ENCODE measurements at regions not wholly inside any gene's neighbourhood (a gene's known extent, or its start where the extent isn't known, plus 50 kb on each side); places are given as distances from the start of the nearest gene placed in this dataset.

DNA sequence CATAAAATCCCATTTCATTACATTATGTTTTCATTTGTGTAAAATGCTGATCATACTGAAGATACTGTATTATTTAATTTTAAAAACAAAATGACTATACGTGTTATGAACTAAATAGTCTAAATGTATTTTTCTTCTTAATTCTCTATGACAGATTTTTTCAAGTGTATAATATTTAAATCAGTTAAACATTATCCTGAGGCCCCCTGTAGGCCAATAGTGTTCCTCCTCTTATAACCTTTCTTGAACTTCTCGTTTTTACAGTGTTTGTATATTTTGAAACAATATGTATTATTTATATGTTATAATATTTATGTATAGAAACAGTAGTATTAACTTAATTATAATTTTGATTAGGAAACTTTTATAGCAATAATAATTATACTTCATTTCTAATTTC lies 151.1 kb upstream of the CHORDC1 start:
- TF ChIP-seq, protein P1, sequence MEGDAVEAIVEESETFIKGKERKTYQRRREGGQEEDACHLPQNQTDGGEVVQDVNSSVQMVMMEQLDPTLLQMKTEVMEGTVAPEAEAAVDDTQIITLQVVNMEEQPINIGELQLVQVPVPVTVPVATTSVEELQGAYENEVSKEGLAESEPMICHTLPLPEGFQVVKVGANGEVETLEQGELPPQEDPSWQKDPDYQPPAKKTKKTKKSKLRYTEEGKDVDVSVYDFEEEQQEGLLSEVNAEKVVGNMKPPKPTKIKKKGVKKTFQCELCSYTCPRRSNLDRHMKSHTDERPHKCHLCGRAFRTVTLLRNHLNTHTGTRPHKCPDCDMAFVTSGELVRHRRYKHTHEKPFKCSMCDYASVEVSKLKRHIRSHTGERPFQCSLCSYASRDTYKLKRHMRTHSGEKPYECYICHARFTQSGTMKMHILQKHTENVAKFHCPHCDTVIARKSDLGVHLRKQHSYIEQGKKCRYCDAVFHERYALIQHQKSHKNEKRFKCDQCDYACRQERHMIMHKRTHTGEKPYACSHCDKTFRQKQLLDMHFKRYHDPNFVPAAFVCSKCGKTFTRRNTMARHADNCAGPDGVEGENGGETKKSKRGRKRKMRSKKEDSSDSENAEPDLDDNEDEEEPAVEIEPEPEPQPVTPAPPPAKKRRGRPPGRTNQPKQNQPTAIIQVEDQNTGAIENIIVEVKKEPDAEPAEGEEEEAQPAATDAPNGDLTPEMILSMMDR (IDR thresholded peaks at IDR 0.05), result no peak
- TF ChIP-seq EP300 (IDR thresholded peaks at IDR 0.05) (no peak), POLR2A (IDR thresholded peaks at IDR 0.05) (no peak), POLR2AphosphoS5 (IDR thresholded peaks at IDR 0.05) (no peak)
- no peak for ATAC-seq (ENCODE audit: low FRiP score in 2 of 2)

DNA sequence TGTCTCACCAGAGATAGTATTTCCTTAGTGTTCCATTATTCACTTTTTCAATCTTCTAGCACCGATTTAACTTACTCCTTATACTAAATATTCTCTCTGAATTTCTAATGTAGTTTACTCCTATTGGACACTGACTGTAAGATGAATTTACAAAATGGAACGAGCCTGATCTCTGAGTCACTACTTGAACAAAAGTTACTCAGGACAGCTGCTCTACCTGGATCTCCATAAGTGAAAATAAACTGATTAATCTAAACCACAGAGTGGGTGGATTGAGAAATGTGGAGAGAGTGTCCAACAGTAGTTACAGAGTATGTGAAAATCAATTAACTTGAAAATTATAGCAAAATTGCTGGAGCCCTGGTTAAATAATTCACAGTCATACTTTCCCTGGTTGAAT lies 141.7 kb upstream of the CHORDC1 start:
- no peaks in the 10 kb centered on the region for H3K9me3 ChIP-seq
- H3K27ac ChIP-seq, result no peak overlapping the region
- TF ChIP-seq, protein P1 (IDR thresholded peaks at IDR 0.05), result no peak
- no peak for TF ChIP-seq POLR2A (IDR thresholded peaks at IDR 0.05)
- no peak for DNase-seq
- H3K36me3 ChIP-seq, result no peaks in the 10 kb centered on the region
- no peaks in the 10 kb centered on the region for H3K27me3 ChIP-seq
- H3K4me1 ChIP-seq, result no peaks in the 10 kb centered on the region
- ATAC-seq (ENCODE audit: low FRiP score in 2 of 2), result no peak
- H3K4me3 ChIP-seq, result no peak overlapping the region
- WGBS, 2 donors, result 85 to 90% methylated on average over 2 of the region's 2 CpGs

More for the DNA sequence above, 151.1 kb upstream of the CHORDC1 start:
- no peak overlapping the region for H3K4me3 ChIP-seq
- H3K27me3 ChIP-seq, result no peaks in the 10 kb centered on the region
- WGBS, 2 donors, result 75 to 85% methylated on average over 2 of the region's 2 CpGs
- H3K27ac ChIP-seq, result no peak overlapping the region
- no peaks in the 10 kb centered on the region for H3K36me3 ChIP-seq
- H3K9me3 ChIP-seq, result no peaks in the 10 kb centered on the region
- DNase-seq, result no peak
- no peaks in the 10 kb centered on the region for H3K4me1 ChIP-seq

DNA sequence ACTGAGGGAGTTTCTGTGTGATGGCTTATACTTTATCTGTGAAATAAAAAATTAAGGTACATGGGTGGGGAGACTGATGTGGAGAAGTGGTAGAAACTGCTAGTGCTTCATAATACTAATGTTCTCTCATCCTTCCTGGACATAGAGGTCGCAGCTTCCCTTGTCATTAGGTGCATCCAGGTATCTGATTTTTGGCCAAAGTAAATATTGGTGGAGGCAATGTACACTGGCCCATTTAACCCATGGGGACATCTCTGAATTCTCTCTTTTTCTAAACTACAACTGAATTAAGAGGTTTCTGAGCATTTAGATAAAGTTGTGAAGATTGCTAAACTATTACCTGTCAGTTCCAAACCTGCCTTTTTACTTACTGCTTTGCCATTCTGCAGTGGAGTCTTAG lies 140.9 kb upstream of the CHORDC1 start:
- no peaks in the 10 kb centered on the region for H3K9me3 ChIP-seq
- no peaks in the 10 kb centered on the region for H3K36me3 ChIP-seq
- TF ChIP-seq EP300 (IDR thresholded peaks at IDR 0.05) (no peak), POLR2A (IDR thresholded peaks at IDR 0.05) (no peak), POLR2AphosphoS5 (IDR thresholded peaks at IDR 0.05) (no peak)
- TF ChIP-seq, protein P1 (IDR thresholded peaks at IDR 0.05), result no peak
- no peaks in the 10 kb centered on the region for H3K27me3 ChIP-seq
- ATAC-seq (ENCODE audit: low FRiP score in 2 of 2) (no peak), DNase-seq (no peak)
- H3K4me1 ChIP-seq, result no peaks in the 10 kb centered on the region
- no peak overlapping the region for H3K4me3 ChIP-seq
- H3K27ac ChIP-seq, result no peak overlapping the region
- WGBS, 2 donors, result 60 to 62% methylated on average over 1 of the region's 1 CpG

DNA sequence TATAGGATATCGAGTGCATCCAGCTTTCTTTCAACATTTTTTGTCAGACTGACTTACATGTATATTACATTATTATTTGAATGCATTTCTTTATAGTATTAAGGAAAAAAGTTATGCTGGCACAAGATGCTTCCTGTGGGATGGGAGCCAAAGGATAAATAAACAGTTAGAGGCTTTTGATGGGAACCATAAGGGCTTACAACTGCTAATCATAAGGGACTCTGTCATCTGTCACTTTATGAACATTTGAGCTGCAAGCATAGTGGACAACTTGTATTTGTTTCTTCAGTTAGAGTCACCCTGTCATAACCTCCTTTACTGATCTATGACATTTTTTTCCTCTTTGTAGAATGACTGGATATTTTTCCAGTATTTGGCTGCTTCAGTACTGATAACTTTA lies 132.4 kb upstream of the CHORDC1 start:
- H3K27me3 ChIP-seq, result no peaks in the 10 kb centered on the region
- no peak overlapping the region for H3K27ac ChIP-seq
- 56 to 59% methylated on average over 1 of the region's 1 CpG for WGBS, 2 donors
- no peaks in the 10 kb centered on the region for H3K36me3 ChIP-seq
- ATAC-seq (ENCODE audit: low FRiP score in 2 of 2) (no peak), DNase-seq (no peak)
- TF ChIP-seq POLR2AphosphoS5 (IDR thresholded peaks at IDR 0.05), result no peak
- TF ChIP-seq, protein P1 (IDR thresholded peaks at IDR 0.05), result no peak
- no peak for TF ChIP-seq EP300 (IDR thresholded peaks at IDR 0.05)
- no peak for TF ChIP-seq POLR2A (IDR thresholded peaks at IDR 0.05)
- H3K4me3 ChIP-seq, result no peak overlapping the region
- H3K4me1 ChIP-seq, result peaks cover 0 to 2% (median 0%) of the 10 kb centered on the region in 4 donors
- H3K9me3 ChIP-seq, result no peaks in the 10 kb centered on the region

DNA sequence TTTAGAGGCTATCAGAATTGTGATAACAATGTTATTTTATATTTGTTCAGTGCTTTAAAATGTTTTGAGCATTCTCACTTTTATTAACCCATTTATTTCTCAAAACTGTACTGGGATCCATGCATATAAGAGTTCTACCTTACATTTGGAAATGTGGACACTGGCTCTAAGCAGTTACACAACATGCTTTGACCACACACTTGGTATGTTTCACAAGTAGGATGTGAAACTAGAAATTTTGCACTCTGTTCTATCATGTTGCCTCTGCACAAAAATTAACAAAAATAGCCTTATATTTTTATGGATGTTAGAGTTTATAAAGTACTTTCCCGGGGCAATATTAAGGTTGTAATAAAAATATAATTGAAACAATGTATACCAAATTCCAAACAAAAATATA lies 126.9 kb upstream of the CHORDC1 start:
- TF ChIP-seq EP300 (IDR thresholded peaks at IDR 0.05) (no peak), POLR2A (IDR thresholded peaks at IDR 0.05) (no peak), POLR2AphosphoS5 (IDR thresholded peaks at IDR 0.05) (no peak)
- TF ChIP-seq, protein P1 (IDR thresholded peaks at IDR 0.05), result no peak
- Histone ChIP-seq H3K36me3 (no peaks in the 10 kb centered on the region), H3K4me3 (no peak overlapping the region), H3K4me1 (no peaks in the 10 kb centered on the region), H3K27me3 (no peaks in the 10 kb centered on the region), H3K27ac (no peak overlapping the region), H3K9me3 (no peaks in the 10 kb centered on the region)
- no peak for ATAC-seq (ENCODE audit: low FRiP score in 2 of 2)
- WGBS, 2 donors, result 76 to 80% methylated on average over 1 of the region's 1 CpG
- no peak for DNase-seq
